GM13977 (cell line): ENCODE measurements at regions not wholly inside any gene's neighbourhood (a gene's known extent, or its start where the extent isn't known, plus 50 kb on each side); places are given as distances from the start of the nearest gene placed in this dataset.

Experiments
- DNase-seq: peaks from one replicate; pipeline ENCODE4 v3.0.0; 2012; ENCODE audit warnings: low spot score
- CTCF ChIP-seq: IDR thresholded peaks from 2 replicates; pipeline ENCODE4 v1.5.1; 2012; ENCODE audit warnings: mild to moderate bottlenecking, control low read depth; ENCODE audit not compliant: insufficient read depth; ENCODE audit errors: extremely low read depth, missing control alignments
- in situ Hi-C: fragments of 300-500 bp; cut with MboI; formaldehyde crosslinking; loops from one replicate; pipeline ENCODE4 v1.12.0; 2022; ENCODE audit warnings: low sequenced_read_pairs, low pct_unique_long_range_greater_than_20kb, mixed read lengths, inconsistent platforms; ENCODE audit not compliant: unreplicated experiment

- in situ Hi-C loops: no loop called here
- DNase-seq: no peak
- no peak for TF ChIP-seq CTCF
These were observed 183.9 kb downstream of the CXCL12 start for GRCh38 chr10:44201011-44201410.

GRCh38 chr10:44199991-44200655 lies 184.8 kb downstream of the CXCL12 start:
- no peak for DNase-seq
- in situ Hi-C loops: loop anchor here (25.0 kb wide), 1 partner anchor 87 kb away; no protein-coding TSS in a partner anchor
- no peak for TF ChIP-seq CTCF

GRCh38 chr10:44199267-44199666 lies 185.6 kb downstream of the CXCL12 start:
- in situ Hi-C loops: loop anchor here (25.0 kb wide), 1 partner anchor 88 kb away; no protein-coding TSS in a partner anchor
- DNase-seq: no peak
- TF ChIP-seq CTCF: no peak

GRCh38 chr10:44198780-44199097 lies 186.2 kb downstream of the CXCL12 start:
- in situ Hi-C loops: loop anchor here (25.0 kb wide), 1 partner anchor 89 kb away; no protein-coding TSS in a partner anchor
- no peak for TF ChIP-seq CTCF

GRCh38 chr10:44198096-44198779 lies 186.7 kb downstream of the CXCL12 start:
- TF ChIP-seq CTCF: no peak
- DNase-seq: no peak
- in situ Hi-C loops: loop anchor here (25.0 kb wide), 1 partner anchor 89 kb away; no protein-coding TSS in a partner anchor

More at GRCh38 chr10:44198780-44199097, 186.2 kb downstream of the CXCL12 start:
- DNase-seq: no peak

GRCh38 chr10:44197646-44198045 lies 187.3 kb downstream of the CXCL12 start:
- TF ChIP-seq CTCF: no peak
- in situ Hi-C loops: loop anchor here (25.0 kb wide), 1 partner anchor 90 kb away; no protein-coding TSS in a partner anchor
- DNase-seq: no peak
